Parathyroid adenoma (tissue), 2 donors: ENCODE measurements at regions not wholly inside any gene's neighbourhood (a gene's known extent, or its start where the extent isn't known, plus 50 kb on each side); places are given as distances from the start of the nearest gene placed in this dataset.

Experiments
- H2AFZ ChIP-seq: fragments of 300-600 bp; sonication (generic); one replicate; pipeline ENCODE4 v1.7.0; 2017; ENCODE audit warnings: antibody characterized with exemption, mild to moderate bottlenecking
- H3K27ac ChIP-seq: fragments of 300-600 bp; sonication (generic); one replicate; pipeline ENCODE4 v1.7.0; 2017
- H3K27me3 ChIP-seq: fragments of 300-600 bp; sonication (generic); one replicate; pipeline ENCODE4 v1.7.0; 2017; ENCODE audit warnings: low read length; ENCODE audit not compliant: control insufficient read depth, insufficient read depth
- H3K36me3 ChIP-seq: fragments of 300-600 bp; sonication (generic); one replicate; pipeline ENCODE4 v1.7.0; 2017; ENCODE audit warnings: low read length; ENCODE audit not compliant: control insufficient read depth, insufficient read depth
- H3K4me1 ChIP-seq: fragments of 300-600 bp; sonication (generic); one replicate; pipeline ENCODE4 v1.7.0; 2017; ENCODE audit warnings: control low read depth
- H3K4me2 ChIP-seq: fragments of 300-600 bp; sonication (generic); one replicate; pipeline ENCODE4 v1.7.0; 2017; ENCODE audit warnings: low read length
- H3K4me3 ChIP-seq: fragments of 300-600 bp; sonication (generic); one replicate; pipeline ENCODE4 v1.7.0; 2017; ENCODE audit warnings: low read depth, low read length
- H3K79me2 ChIP-seq: fragments of 300-600 bp; sonication (generic); one replicate; pipeline ENCODE4 v1.7.0; 2017; ENCODE audit warnings: control low read depth
- H3K9ac ChIP-seq: fragments of 300-600 bp; sonication (generic); one replicate; pipeline ENCODE4 v1.7.0; 2017; ENCODE audit warnings: mild to moderate bottlenecking
- H3K9me3 ChIP-seq: fragments of 300-600 bp; sonication (generic); one replicate; pipeline ENCODE4 v1.7.0; 2017; ENCODE audit warnings: low read length; ENCODE audit not compliant: control insufficient read depth
- CTCF ChIP-seq: fragments of 300-600 bp; sonication (generic); IDR thresholded peaks from one replicate; pipeline ENCODE4 v1.7.0; 2017; ENCODE audit warnings: antibody characterized with exemption, mild to moderate bottlenecking
- donor health status: primary hyperparathyroidism.

GRCh38 chr10:42941790-42942189 is 135.1 kb upstream of the RET start:
- H3K4me1 ChIP-seq, result no peaks in the 10 kb centered on the region
- no peak overlapping the region for H2AFZ ChIP-seq
- no peak overlapping the region for H3K27ac ChIP-seq
- no peaks in the 10 kb centered on the region for H3K79me2 ChIP-seq
- no peak overlapping the region for H3K4me2 ChIP-seq
- no peak for TF ChIP-seq CTCF
- H3K4me3 ChIP-seq, result no peak overlapping the region
- H3K27me3 ChIP-seq, result no peaks in the 10 kb centered on the region
- H3K9ac ChIP-seq, result no peak overlapping the region
- no peaks in the 10 kb centered on the region for H3K9me3 ChIP-seq
- H3K36me3 ChIP-seq, result no peaks in the 10 kb centered on the region

- Histone ChIP-seq H3K79me2 (no peaks in the 10 kb centered on the region), H3K36me3 (no peaks in the 10 kb centered on the region), H3K27ac (no peak overlapping the region), H3K9me3 (no peaks in the 10 kb centered on the region), H3K4me3 (no peak overlapping the region), H3K4me1 (no peaks in the 10 kb centered on the region), H2AFZ (no peak overlapping the region), H3K4me2 (no peak overlapping the region), H3K9ac (no peak overlapping the region), H3K27me3 (no peaks in the 10 kb centered on the region)
- no peak for TF ChIP-seq CTCF
Observed at GRCh38 chr10:42942279-42942950, 134.5 kb upstream of the RET start.

- Histone ChIP-seq H3K9ac (no peak overlapping the region), H3K4me3 (no peak overlapping the region), H2AFZ (no peak overlapping the region), H3K79me2 (no peaks in the 10 kb centered on the region), H3K36me3 (no peaks in the 10 kb centered on the region), H3K4me1 (no peaks in the 10 kb centered on the region), H3K27ac (no peak overlapping the region), H3K9me3 (no peaks in the 10 kb centered on the region), H3K27me3 (no peaks in the 10 kb centered on the region), H3K4me2 (no peak overlapping the region)
- no peak for TF ChIP-seq CTCF
Observed at GRCh38 chr10:42943025-42943818, 133.6 kb upstream of the RET start.

GRCh38 chr10:42948040-42948439 is 128.8 kb upstream of the RET start:
- Histone ChIP-seq H3K79me2 (no peaks in the 10 kb centered on the region), H3K36me3 (no peaks in the 10 kb centered on the region), H3K9me3 (no peaks in the 10 kb centered on the region), H3K9ac (no peak overlapping the region), H3K4me2 (no peak overlapping the region), H3K27ac (no peak overlapping the region), H3K4me1 (peaks cover 9% of the 10 kb centered on the region), H2AFZ (no peak overlapping the region), H3K4me3 (no peak overlapping the region), H3K27me3 (no peaks in the 10 kb centered on the region)
- no peak for TF ChIP-seq CTCF
